Left lung (tissue), 4 donors: ENCODE measurements at regions not wholly inside any gene's neighbourhood (a gene's known extent, or its start where the extent isn't known, plus 50 kb on each side); places are given as distances from the start of the nearest gene placed in this dataset.

ENCODE experiments used
- ATAC-seq: fragments of 200-7000 bp; cut with Tn5 transposase; one replicate; pipeline ENCODE4 v1.9.1; 2020; ENCODE audit warnings: moderate library complexity
- DNase-seq, 4 donors: peaks; one replicate each; pipeline ENCODE4 v3.0.0-alpha.2; 2013 to 2020
- H3K27ac ChIP-seq, 2 donors: fragments of 200-600 bp; sonication (generic) in 1 of 2; one replicate each; pipeline versions ENCODE4 v1.5.0 to v1.8.0; 2020 to 2021
- H3K27me3 ChIP-seq, 2 donors: fragments of 200-600 bp; sonication (generic) in 1 of 2; one replicate each; pipeline versions ENCODE4 v1.5.0 to v1.8.0; 2020 to 2021
- H3K36me3 ChIP-seq, 2 donors: fragments of 200-600 bp; sonication (generic) in 1 of 2; one replicate each; pipeline versions ENCODE4 v1.5.0 to v1.8.0; 2020 to 2021
- H3K4me1 ChIP-seq, 2 donors: fragments of 200-600 bp; one replicate each; pipeline ENCODE4 v1.8.0; 2021
- H3K4me3 ChIP-seq, 2 donors: fragments of 200-600 bp; sonication (generic) in 1 of 2; one replicate each; pipeline versions ENCODE4 v1.5.0 to v1.8.0; 2020 to 2021; ENCODE audit warnings: mild to moderate bottlenecking in 1 of 2
- H3K9me3 ChIP-seq, 2 donors: fragments of 200-600 bp; sonication (generic) in 1 of 2; one replicate each; pipeline versions ENCODE4 v1.5.0 to v1.8.0; 2020 to 2021
- intact Hi-C, 2 donors: fragments of 100-400 bp; cut with DNase I; formaldehyde crosslinking; loops; one replicate each; pipeline versions ENCODE4 v1.11.2 to v1.14.2; 2022
- TF ChIP-seq, protein P1 (sequence below), 2 donors: fragments of 200-600 bp; sonication (generic) in 1 of 2; IDR thresholded peaks; one replicate each; pipeline versions ENCODE4 v1.5.0 to v1.8.0; 2021; ENCODE audit warnings: antibody characterized with exemption in 2 of 2
- donor health status: DM: no; HTN: yes; CAD: no.
- donor health status: DM: no; HTN: no; CAD: no.

DNA sequence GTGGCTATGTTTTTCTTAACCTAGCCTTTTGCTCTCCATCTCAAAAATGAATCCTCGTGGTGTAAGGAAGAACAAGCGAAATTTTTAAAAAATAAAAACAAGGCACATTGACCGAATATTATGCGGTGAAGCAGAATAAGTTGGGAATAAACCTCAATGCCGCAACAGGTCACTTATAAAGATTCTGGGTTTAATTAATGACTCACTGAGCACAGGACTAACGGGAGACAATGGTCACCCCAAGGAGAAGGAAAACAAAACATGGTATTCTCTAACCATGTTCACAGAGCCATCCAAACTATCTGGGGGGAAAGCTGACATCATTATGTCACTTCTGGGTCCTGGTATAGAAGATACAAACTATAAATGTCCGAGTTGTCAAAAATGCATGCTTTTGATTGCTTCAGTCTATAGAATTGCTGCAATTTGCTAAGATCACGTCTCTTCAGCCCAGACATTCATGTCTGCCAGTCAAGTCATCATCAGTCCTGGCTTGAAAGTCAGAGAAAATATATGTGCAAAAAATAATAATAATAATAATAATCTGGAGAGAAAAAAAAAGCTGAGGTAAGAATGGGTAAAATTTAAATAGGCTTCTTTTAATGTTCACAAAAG, 280.6 kb downstream of the NR2F1-AS1 start:
- Histone ChIP-seq H3K27ac (no peak overlapping the region), H3K9me3 (no peaks in the 10 kb centered on the region), H3K4me3 (no peak overlapping the region), H3K4me1 (no peaks in the 10 kb centered on the region), H3K36me3 (no peaks in the 10 kb centered on the region), H3K27me3 (no peaks in the 10 kb centered on the region)
- ATAC-seq = no peak
- TF ChIP-seq, protein P1, sequence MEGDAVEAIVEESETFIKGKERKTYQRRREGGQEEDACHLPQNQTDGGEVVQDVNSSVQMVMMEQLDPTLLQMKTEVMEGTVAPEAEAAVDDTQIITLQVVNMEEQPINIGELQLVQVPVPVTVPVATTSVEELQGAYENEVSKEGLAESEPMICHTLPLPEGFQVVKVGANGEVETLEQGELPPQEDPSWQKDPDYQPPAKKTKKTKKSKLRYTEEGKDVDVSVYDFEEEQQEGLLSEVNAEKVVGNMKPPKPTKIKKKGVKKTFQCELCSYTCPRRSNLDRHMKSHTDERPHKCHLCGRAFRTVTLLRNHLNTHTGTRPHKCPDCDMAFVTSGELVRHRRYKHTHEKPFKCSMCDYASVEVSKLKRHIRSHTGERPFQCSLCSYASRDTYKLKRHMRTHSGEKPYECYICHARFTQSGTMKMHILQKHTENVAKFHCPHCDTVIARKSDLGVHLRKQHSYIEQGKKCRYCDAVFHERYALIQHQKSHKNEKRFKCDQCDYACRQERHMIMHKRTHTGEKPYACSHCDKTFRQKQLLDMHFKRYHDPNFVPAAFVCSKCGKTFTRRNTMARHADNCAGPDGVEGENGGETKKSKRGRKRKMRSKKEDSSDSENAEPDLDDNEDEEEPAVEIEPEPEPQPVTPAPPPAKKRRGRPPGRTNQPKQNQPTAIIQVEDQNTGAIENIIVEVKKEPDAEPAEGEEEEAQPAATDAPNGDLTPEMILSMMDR (IDR thresholded peaks at IDR 0.05) = no peak
- DNase-seq = no peak
- intact Hi-C loops = no loop called here

DNA sequence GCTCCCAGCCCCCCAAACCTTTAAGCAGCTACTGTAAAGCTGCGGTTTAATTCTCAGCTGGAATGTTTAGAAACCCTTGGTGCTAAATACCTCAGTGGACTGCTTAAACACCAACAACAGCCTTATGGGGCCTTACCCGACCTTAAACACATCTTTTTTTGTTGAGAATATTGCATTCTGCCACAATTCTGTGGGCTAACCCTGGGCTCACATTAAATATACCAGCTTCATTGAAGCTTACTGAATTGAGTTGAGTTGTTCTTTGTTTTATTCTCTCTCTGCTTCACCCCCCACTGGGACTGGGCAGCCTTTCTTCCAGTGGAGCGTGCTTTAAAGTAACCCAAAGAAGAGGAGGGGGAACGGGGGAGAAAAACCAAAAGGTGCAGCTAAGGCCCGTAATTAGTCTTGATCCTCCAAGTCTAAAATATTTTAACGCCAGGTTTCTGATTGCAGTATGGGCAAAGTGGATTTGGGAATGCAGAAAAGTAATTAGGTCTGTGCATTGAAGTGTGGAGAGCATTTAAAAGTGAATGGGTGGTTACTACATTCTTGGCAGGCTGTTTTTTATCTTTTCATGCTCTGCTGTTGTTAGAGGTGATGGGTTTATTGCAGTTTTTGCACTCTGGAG, 281.2 kb downstream of the NR2F1-AS1 start:
- Histone ChIP-seq H3K27ac (no peak overlapping the region), H3K4me3 (no peak overlapping the region), H3K4me1 (no peaks in the 10 kb centered on the region), H3K9me3 (no peaks in the 10 kb centered on the region), H3K36me3 (no peaks in the 10 kb centered on the region), H3K27me3 (no peaks in the 10 kb centered on the region)
- intact Hi-C loops = no loop called here
- TF ChIP-seq, protein P1 (IDR thresholded peaks at IDR 0.05) = no peak
- no peak for DNase-seq
- no peak for ATAC-seq

DNA sequence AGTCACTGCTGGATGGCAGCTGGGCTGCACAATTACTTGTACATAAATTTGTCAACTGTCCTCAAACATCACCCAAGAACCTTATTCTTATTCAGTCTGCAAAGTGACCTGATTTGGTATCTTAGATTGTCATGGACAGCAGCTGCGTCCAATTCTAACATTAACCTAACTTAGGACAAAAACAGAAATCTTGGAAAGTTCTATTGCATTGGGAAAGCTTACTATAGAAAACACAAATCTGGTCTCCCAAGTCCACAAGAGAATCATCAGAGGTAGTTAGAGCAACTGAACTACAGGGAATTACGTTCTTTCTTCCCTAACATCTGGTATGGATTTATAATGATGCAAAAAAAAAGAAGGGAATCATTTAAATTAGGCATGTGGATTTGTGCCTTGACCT, 283.9 kb downstream of the NR2F1-AS1 start:
- no peaks in the 10 kb centered on the region for H3K36me3 ChIP-seq

DNA sequence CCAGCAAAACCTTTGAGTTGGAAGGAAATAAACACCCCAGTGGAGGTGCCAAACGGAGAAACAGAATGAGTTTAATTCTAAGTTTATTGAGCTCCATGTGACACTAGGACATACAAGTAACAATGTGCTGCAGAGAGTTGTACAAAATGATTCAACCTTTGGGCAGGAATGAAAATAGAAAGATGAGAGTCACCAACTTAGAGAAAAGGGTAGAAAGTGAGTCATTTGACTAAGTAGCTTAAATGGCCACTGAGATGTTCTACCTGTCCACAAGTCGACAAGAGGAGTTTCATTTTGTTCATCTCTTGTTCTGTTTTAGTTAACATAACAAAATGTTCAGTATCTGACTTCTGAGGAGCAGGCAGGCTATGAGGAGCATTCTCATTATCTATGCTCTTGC, 284.7 kb downstream of the NR2F1-AS1 start:
- Histone ChIP-seq H3K9me3 (no peaks in the 10 kb centered on the region), H3K27me3 (no peaks in the 10 kb centered on the region), H3K4me1 (no peaks in the 10 kb centered on the region), H3K36me3 (no peaks in the 10 kb centered on the region), H3K4me3 (no peak overlapping the region), H3K27ac (no peak overlapping the region)
- DNase-seq (no peak), ATAC-seq (no peak)
- intact Hi-C loops = no loop called here
- TF ChIP-seq, protein P1 (IDR thresholded peaks at IDR 0.05) = no peak

More for the DNA sequence above, 283.9 kb downstream of the NR2F1-AS1 start:
- Histone ChIP-seq H3K27me3 (no peaks in the 10 kb centered on the region), H3K4me1 (no peaks in the 10 kb centered on the region), H3K27ac (no peak overlapping the region), H3K9me3 (no peaks in the 10 kb centered on the region), H3K4me3 (no peak overlapping the region)
- DNase-seq = no peak
- TF ChIP-seq, protein P1 (IDR thresholded peaks at IDR 0.05) = no peak
- ATAC-seq = no peak
- intact Hi-C loops = no loop called here

DNA sequence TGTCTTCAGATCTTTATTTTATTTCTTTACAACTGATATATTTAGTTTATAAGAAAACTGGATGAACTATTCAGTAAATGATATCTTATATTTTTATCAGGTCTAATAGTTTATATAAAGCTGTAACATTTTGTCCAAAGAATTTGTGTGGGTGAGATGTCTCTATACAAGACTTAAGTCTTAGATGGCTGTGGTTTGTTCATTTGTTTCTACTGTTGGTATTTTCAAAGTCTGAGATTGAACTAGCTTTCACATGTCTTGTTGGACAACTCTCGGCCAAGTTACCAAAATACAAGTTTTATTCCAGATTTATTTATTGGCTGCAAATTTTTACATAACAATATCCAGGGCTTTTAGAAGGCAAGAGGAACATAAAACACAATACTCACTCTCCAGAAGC, 286.0 kb downstream of the NR2F1-AS1 start:
- DNase-seq = no peak
- H3K27me3 ChIP-seq = no peaks in the 10 kb centered on the region
- H3K27ac ChIP-seq = no peak overlapping the region
- H3K9me3 ChIP-seq = no peaks in the 10 kb centered on the region
- no peak for ATAC-seq
- H3K36me3 ChIP-seq = no peaks in the 10 kb centered on the region
- TF ChIP-seq, protein P1 (IDR thresholded peaks at IDR 0.05) = no peak
- intact Hi-C loops = no loop called here
- H3K4me3 ChIP-seq = no peak overlapping the region
- H3K4me1 ChIP-seq = no peaks in the 10 kb centered on the region
